ENCODE measurements at regions not wholly inside any gene's neighbourhood (a gene's known extent, or its start where the extent isn't known, plus 50 kb on each side); places are given as distances from the start of the nearest gene placed in this dataset.

GRCh38 chr13:107222597-107222996 is 654.7 kb upstream of the ARGLU1 start:
- DNase-seq: no peak

GRCh38 chr13:107220245-107220644 is 652.3 kb upstream of the ARGLU1 start:
- no peak for DNase-seq

- DNase-seq: no peak
Observed at GRCh38 chr13:107217251-107217650, 649.3 kb upstream of the ARGLU1 start.

DNA sequence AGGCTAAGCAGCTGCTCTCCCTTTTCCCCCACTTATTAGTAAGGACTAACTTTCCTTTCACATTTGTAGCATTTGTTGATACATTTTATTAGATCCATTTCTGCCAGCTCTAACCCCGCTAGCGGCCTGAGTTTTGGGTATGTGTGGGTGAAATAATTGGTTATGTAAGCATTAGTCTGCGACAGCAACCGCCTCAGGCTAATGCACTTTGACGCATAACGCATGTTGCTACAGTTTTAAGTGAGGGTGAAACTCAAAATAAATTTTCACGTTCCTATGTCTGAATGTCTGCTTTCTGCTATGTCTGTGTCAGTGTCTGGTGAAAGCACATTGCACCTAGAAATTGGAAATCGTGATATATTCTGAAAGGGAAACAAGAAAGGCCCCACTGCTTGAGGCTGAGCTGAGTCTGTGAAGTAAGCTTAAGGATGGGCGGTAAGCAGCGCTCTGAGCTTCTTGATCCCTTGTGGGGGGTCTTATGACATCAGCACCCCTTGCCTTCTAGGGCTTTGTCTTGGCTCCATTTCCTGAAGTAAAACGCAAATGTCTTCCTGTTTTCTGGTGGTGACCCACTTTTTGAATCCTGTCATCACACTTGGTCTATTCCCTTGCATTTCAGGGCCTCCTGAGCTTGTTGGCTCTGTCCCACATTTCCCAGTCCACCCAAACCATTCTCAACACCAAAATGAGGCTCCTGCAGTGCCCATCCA is 648.3 kb upstream of the ARGLU1 start:
- DNase-seq: no peak

DNA sequence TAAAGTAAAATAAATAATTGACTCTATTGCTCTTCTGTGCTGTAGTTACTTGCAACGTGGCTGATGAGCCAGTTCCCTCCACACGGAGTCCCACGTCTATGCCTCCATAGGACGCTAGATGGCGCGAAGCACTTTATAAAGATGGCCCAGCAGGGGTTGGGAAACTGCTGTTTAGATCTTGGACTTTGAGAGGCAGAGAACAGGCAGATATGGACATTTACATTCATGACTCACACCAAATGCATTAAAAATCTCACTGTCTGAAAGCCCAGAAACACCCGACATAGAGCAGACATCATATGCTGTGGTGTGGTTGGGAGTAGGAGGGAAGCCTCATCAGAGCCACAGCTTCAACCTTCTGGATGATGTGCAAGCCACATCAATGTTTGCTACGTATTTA is 643.1 kb upstream of the ARGLU1 start:
- peak; percentile 83 for DNase-seq

- DNase-seq: no peak
Observed at GRCh38 chr13:107210723-107211030, 642.7 kb upstream of the ARGLU1 start.

- no peak for DNase-seq
Observed at GRCh38 chr13:107209824-107210722, 642.1 kb upstream of the ARGLU1 start.

DNA sequence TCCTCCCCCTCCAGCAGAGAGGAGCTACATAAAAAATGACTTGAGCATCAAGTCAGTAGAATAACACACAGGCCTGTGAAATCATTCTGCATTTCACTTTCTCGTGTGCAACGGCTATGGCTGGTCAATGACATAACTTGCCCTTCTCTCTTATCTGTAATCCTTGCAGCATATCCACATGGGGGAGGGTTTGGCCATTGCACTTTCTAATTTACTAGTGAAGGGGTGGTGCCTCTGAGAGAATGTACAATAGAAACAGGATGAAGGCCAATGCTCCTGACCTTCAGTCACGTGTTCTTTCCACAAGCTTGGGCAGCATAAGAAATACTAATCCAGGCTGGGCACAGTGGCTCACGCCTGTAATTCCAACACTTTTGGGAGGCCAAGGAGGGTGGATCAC is 641.0 kb upstream of the ARGLU1 start:
- no peak for DNase-seq

- peak; percentile 76 for DNase-seq
Observed at GRCh38 chr13:107205318-107206104, 637.6 kb upstream of the ARGLU1 start.

GRCh38 chr13:107203146-107203847 is 635.4 kb upstream of the ARGLU1 start:
- DNase-seq: no peak

- DNase-seq: peak; percentile 53
Observed at GRCh38 chr13:107202371-107203023, 634.6 kb upstream of the ARGLU1 start.

- no peak for DNase-seq
Observed at GRCh38 chr13:107200491-107200890, 632.6 kb upstream of the ARGLU1 start.

DNA sequence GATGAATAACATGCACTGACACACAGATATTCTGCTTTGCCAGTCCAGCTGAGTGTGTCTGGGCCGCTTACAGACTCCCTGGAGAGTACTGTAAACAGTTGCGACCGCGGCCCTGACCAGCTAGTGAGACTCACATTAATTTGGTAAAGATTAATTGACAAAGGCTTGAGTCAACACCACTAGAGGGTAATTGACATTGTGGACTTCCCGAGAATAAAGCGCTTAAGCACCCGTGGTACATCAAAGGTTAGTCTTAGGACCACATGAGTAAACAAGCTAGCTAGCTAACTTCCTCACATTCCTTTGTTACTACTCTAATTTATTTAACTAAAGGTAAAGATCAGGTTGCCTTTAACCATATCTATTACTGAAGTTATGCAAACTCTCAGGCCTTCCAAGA is 624.4 kb upstream of the ARGLU1 start:
- DNase-seq: no peak

DNA sequence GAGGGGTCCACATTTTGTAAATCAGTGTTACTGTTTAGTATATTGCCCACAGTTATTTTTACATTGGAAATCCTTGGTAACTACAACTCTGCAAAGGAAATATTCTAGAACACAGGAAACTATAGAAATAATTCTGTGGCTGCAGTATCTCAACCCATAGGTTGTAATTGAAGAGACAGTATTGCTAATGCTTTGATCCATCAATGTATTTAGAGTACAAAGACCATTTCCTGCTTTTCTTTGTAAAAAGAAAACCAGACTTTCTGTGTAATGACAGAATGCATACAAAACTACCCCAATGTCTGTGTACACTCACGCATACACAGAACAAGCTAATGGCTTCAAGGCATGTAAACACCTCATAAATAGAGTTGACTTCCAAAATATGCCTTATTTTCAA is 622.1 kb upstream of the ARGLU1 start:
- no peak for DNase-seq

- DNase-seq: no peak
Observed at GRCh38 chr13:107185889-107186288, 618.0 kb upstream of the ARGLU1 start.

DNA sequence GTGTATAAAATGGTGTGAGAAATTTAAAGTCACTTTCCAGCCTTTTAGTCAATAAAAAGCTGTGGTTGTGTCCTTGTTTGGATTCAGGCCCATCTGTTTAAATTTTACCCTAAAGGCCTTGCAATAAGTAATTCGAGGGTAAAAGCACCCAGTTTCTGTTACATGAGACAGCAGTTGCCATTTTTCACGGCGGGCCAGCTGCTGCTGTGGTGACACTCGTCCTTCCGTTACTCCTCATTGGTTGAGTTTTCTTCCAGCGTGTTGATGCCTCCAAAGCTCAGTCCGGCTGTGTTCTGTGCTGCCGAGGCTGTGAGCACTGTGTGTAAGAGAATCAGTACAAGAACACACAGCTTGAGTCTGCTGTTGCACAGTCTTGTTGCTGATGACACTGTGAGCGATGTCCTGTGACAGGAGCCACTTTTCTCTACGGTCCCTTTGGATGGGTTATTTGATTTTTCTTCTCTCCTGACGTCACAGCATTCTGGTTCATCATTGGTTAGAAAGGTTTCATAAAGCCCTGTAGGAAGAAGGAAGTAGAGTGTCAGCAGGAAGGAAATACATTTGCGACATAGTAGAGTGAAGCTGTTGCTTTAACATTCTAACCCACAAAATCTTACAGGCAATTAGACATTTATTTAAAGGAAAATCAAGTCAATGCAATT is 602.5 kb upstream of the ARGLU1 start:
- no peak for DNase-seq

GRCh38 chr13:107157271-107157670 is 589.3 kb upstream of the ARGLU1 start:
- DNase-seq: no peak

GRCh38 chr13:107144432-107144831 is 576.5 kb upstream of the ARGLU1 start:
- DNase-seq: no peak

DNA sequence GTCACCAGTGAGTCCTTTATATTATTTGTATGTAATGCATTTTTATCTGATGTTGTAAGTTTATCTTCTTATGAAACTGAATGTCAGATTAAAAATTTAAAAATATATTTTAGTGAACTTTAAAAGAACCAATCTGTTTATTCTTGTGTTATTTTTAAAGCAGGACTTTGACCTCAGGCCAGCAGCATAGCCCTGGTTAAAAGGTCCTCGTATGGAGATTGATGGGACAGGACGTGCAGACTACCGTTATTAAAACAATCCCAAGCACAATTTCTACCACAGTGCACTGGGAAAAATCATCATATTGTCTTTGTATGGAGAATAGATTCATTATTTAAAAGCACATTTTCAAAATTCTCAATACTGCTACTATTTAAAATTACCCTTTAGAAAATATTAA is 573.8 kb upstream of the ARGLU1 start:
- DNase-seq: no peak

- DNase-seq: no peak
Observed at GRCh38 chr13:107139006-107139405, 571.1 kb upstream of the ARGLU1 start.

- DNase-seq: no peak
Observed at GRCh38 chr13:107138486-107138885, 570.5 kb upstream of the ARGLU1 start.

- DNase-seq: no peak
Observed at GRCh38 chr13:107133950-107134349, 566.0 kb upstream of the ARGLU1 start.

Measured in left hindlimb (tissue), 1 donor.